ENCODE measurements at regions not wholly inside any gene's neighbourhood (a gene's known extent, or its start where the extent isn't known, plus 50 kb on each side); places are given as distances from the start of the nearest gene placed in this dataset.

DNA sequence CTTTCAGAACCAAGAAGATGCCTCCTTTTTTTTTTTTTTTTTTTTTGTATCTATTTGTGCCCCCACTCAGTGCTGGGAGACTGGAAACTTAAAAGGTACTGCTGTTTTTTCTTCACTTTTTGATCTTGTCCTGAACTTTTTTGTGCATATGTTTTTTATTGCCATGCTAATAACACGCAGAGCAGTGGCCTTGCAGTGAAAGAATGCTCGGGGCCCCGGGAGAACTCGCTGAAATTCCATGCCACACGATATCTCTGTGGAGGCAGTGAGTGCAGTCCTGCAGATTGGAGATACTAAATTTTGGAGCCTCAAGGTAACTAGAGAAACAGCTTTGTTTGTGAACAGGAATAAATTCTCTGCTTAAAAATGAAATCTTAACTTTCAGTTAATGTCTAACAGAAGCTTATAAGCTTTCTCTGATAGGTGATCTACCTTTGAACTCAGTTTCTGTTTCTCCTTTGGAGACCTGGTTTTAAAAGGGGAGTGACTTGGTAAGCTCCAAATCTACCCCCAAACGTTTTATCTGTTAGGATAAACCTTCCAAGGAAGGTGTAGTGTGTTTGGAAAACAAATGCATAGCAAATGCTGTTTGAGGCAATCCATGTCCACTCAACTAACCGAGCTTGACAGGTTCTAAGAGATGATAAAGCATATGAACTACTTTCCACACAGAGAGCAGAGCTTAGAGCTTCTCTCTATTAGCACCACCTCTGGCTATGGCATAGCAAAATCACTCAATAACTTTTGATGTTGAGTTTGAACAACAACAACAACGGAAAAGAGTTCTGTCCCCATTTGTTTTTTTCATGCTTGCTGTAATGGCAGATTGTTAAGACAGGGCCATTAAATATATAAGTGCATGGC is 113.7 kb upstream of the PLXNA2 start:
- H3K4me3 Mint-ChIP-seq = no peak overlapping the region
- H3K27ac Mint-ChIP-seq = no peak overlapping the region
- H3K27me3 Mint-ChIP-seq = peaks cover 3 to 23% (median 6%) of the 10 kb centered on the region in 5 donors
- ATAC-seq (no peak), DNase-seq (no peak)
- no peaks in the 10 kb centered on the region for H3K36me3 Mint-ChIP-seq
- H3K9me3 Mint-ChIP-seq = peaks cover 0 to 2% (median 0%) of the 10 kb centered on the region in 9 donors
- POLR2A ChIA-PET = no interaction called here
- H3K4me1 Mint-ChIP-seq = no peaks in the 10 kb centered on the region

DNA sequence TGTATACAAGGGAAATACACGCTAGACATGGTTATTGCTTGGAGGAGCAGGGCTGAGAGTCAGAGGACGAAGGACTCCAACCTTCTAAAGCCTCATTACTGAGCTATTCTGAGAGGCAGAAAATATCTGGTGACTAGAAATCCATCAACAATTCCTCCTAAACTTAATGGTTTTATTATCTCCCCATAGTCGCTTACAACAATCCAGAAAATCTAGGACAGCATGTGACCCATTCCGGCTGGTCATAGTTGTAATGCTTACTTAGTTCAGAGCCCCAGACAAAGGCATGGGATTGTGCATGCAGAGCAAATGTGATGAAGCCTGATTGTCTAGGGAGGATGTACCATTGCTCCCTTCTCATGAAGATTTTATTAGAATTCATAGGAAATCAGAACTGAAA is 114.5 kb upstream of the PLXNA2 start:
- no peak for DNase-seq
- Mint-ChIP-seq H3K4me3 (no peak overlapping the region), H3K9me3 (peaks cover 0 to 4% (median 0%) of the 10 kb centered on the region in 9 donors), H3K27me3 (peaks cover 7 to 31% (median 8%) of the 10 kb centered on the region in 5 donors), H3K36me3 (no peaks in the 10 kb centered on the region), H3K27ac (no peak overlapping the region), H3K4me1 (no peaks in the 10 kb centered on the region)
- no peak for ATAC-seq
- POLR2A ChIA-PET = no interaction called here

DNA sequence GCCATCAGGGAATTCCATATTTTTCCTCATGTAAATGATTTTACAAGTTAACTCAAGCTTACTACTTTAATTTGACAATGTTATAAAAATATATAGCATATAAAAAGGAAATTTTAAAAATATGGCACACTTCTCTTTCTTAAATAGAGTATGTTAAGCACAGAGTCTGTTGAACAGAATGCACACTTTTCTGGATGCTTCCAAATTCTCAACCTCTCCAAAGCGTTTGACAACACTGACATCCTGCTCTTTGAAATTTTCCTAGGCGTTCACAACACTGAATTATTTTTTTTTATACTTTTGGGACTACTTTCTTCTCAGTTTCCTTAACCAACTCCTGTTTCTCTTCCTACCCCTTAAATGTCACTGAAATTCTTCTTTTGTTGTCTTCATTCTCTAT is 117.8 kb upstream of the PLXNA2 start:
- H3K36me3 Mint-ChIP-seq = no peaks in the 10 kb centered on the region
- peaks cover 8 to 49% (median 13%) of the 10 kb centered on the region in 5 donors for H3K27me3 Mint-ChIP-seq
- no peak overlapping the region for H3K4me3 Mint-ChIP-seq
- no peak overlapping the region for H3K27ac Mint-ChIP-seq
- DNase-seq = no peak
- POLR2A ChIA-PET = no interaction called here
- no peak for ATAC-seq
- H3K9me3 Mint-ChIP-seq = peaks cover 0 to 4% (median 0%) of the 10 kb centered on the region in 9 donors
- H3K4me1 Mint-ChIP-seq = no peaks in the 10 kb centered on the region

DNA sequence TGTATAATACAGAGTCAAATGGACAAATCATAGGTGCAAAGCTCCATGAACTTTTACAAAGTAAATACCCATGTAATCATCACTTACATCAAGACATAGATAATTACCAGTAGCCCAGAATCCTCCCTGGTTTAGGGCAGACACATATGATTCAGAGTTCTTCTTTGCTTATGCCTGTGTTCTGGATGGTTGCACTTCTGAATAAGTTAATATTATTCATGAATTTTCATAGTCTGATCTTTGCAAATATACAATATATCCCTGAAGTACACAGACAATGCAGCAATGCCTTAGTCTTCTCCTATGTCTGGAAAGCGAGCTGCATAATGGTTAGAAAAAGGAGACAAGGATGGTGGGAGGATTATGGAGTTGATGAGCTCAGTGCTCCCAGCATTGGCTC is 122.4 kb upstream of the PLXNA2 start:
- POLR2A ChIA-PET = no interaction called here
- no peak for ATAC-seq
- Mint-ChIP-seq H3K27me3 (peaks cover 10 to 53% (median 13%) of the 10 kb centered on the region in 5 donors), H3K9me3 (peaks cover 0 to 4% (median 0%) of the 10 kb centered on the region in 9 donors), H3K4me3 (no peak overlapping the region), H3K27ac (no peak overlapping the region), H3K36me3 (no peaks in the 10 kb centered on the region), H3K4me1 (peaks cover 0 to 5% (median 0%) of the 10 kb centered on the region in 4 donors)
- DNase-seq = no peak

DNA sequence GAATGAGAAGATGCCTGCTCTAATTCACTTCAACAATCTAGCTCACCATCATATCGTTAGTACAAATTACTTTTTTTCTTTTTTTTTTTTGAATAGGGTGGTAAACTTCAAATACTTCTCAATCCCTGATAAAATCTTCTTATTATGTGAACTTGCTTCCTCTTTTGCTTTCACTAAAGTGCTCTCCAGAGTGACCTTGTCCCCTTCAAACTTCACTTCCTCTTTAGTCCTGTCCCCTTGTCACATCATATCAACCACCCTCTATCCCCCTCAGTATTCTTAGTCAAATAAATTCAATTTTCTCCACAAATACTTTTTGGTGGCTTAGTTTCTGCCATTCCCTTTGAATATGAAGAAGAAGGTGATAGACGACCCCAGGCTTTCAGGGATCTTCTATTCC is 124.9 kb upstream of the PLXNA2 start:
- Mint-ChIP-seq H3K36me3 (no peaks in the 10 kb centered on the region), H3K4me3 (no peak overlapping the region), H3K27ac (no peak overlapping the region), H3K4me1 (peaks cover 0 to 5% (median 0%) of the 10 kb centered on the region in 4 donors), H3K9me3 (no peaks in the 10 kb centered on the region), H3K27me3 (peaks cover 3 to 32% (median 7%) of the 10 kb centered on the region in 5 donors)
- ATAC-seq (no peak), DNase-seq (no peak)
- POLR2A ChIA-PET = no interaction called here

DNA sequence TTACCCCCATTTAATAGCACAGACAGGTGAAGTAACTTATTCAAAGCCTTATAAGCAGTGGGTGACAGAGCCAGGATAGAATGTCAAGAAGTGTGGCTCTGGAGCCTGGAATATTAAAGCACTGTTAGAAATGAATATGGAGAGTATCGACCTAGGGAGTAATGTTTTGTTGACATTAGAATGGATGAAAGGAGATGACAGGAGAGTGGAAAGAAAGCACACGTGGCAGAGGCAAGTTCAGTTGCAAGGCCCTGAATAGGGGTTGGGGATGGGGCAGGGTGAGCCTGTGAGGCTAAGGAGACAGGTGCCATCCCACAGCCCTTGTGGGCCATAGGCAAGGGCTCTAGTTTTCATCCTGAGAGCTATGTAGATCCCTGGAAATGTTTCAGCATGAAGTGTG is 125.5 kb upstream of the PLXNA2 start:
- POLR2A ChIA-PET = no interaction called here
- peaks cover 0 to 5% (median 0%) of the 10 kb centered on the region in 4 donors for H3K4me1 Mint-ChIP-seq

DNA sequence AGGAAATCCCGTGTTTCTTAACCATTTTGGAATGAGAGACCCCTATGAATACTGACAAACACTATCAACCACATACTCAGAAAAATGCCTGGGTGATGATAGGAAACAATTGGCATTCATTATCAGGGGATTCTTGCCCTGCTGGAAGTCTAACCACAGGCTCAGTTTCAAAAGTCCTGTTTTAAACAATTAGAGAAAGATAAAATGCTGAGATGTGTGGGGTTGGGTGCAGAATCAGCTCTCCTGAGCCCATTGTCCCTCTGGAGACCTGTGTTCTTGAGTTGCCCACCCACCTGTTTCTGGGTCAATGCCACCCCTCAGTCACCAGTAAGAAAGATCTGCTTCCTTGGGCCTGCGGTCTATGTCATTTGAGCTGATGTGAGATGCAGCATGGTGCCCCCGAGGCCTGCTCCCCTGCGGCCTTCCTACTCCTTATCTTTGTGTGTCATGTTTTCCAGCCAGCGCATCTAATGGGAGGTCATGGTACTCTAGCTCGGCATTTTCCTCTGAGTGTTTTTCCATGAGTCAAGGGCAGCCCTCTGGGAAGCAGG is 130.3 kb upstream of the PLXNA2 start:
- no peak overlapping the region for H3K4me3 Mint-ChIP-seq
- H3K9me3 Mint-ChIP-seq = no peaks in the 10 kb centered on the region
- ATAC-seq (no peak), DNase-seq (no peak)
- peak overlapping the region in 1 of 10 donors; percentile 7 for H3K27ac Mint-ChIP-seq
- no peaks in the 10 kb centered on the region for H3K4me1 Mint-ChIP-seq
- no peaks in the 10 kb centered on the region for H3K36me3 Mint-ChIP-seq
- H3K27me3 Mint-ChIP-seq = peaks cover 5 to 38% (median 14%) of the 10 kb centered on the region in 5 donors
- POLR2A ChIA-PET = no interaction called here

More for the DNA sequence above, 125.5 kb upstream of the PLXNA2 start:
- Mint-ChIP-seq H3K4me3 (no peak overlapping the region), H3K27ac (no peak overlapping the region), H3K36me3 (no peaks in the 10 kb centered on the region), H3K27me3 (peaks cover 5 to 36% (median 7%) of the 10 kb centered on the region in 5 donors), H3K9me3 (no peaks in the 10 kb centered on the region)
- ATAC-seq (no peak), DNase-seq (no peak)

DNA sequence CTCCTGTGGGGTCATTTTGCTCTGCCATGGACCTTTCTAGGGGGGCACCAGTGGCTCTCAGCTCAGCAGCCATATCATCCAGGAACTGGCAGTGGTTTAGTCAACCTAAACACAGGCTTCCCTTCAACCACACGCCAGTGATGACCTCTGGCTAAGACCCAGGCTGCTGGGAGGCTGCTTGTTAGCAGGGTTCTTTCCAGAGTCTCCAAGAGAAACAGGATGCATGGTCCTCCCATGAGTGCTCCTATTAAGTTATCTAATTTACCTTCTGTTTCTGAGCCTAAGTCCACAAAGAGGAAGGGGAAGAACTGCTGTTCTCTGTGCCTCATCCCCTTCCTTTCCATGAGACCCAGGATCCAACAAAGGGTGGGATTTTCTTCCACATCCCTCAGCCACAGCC is 137.3 kb upstream of the PLXNA2 start:
- H3K36me3 Mint-ChIP-seq = no peaks in the 10 kb centered on the region
- H3K9me3 Mint-ChIP-seq = peaks cover 0 to 5% (median 0%) of the 10 kb centered on the region in 9 donors
- DNase-seq (no peak), ATAC-seq (no peak)
- no peaks in the 10 kb centered on the region for H3K4me1 Mint-ChIP-seq
- POLR2A ChIA-PET = no interaction called here
- no peak overlapping the region for H3K4me3 Mint-ChIP-seq
- H3K27ac Mint-ChIP-seq = no peak overlapping the region
- H3K27me3 Mint-ChIP-seq = peaks cover 3 to 27% (median 8%) of the 10 kb centered on the region in 5 donors

DNA sequence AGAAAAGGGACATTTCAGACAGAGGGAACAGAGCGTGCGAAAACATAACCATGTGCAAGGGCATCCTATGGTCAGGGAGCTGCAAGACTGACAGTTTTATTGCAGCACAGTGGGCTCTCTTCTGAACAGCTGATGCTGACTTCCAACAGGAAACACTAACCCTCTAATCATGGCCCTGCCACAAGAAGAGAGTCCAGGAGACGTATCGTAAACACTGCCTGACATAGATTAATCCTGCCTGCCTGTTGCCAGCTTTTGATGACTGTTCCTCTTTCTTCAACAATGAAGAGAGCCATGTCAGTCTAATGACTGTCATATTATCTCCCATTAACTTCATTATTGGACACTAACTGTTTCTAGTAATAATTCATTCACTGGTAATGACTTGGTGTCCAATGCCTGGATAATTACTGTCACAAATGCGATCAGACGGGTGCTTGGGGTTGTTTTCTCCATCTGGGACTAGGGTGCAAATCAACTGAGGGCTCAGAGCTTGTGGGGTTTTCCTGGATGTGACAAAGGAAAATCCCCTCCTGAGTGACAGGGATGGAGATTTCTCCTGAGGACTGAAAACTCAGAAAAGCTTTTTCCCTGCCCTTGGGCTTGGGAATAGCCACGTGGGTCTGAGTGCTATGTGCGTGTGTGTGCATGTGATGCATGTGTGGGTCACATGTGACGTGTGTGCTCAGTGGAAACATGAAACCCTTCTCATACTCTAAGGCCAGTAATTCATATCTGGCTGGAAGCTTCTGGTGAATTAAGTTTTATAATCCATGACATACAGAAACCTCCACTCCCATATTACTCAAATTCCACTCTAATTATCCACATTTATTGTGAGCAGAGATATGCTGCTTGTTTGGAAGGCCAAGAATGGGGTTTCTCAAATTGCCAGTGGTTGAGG is 144.0 kb upstream of the PLXNA2 start:
- H3K4me1 Mint-ChIP-seq = no peaks in the 10 kb centered on the region
- H3K27me3 Mint-ChIP-seq = peaks cover 6 to 33% (median 11%) of the 10 kb centered on the region in 5 donors
- no peaks in the 10 kb centered on the region for H3K36me3 Mint-ChIP-seq

DNA sequence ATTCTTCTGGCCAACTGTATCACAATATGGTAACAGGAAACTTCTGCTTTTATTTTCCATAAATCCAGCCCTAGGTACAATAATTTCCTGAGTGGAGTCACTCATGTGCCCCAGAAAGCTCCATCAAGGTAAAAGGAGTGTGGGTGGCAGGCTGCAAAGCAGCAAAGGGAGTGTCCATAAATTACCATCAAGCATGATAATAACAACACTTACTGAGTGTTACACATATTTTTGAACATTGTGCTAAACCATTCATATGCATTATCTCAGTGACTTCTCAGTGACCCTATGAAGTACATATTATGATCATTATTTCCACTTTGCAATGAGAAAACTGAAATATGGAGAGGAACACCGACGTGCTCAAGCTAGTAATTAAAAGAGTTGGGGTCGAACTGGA is 149.2 kb upstream of the PLXNA2 start:
- POLR2A ChIA-PET = no interaction called here
- Mint-ChIP-seq H3K27ac (no peak overlapping the region), H3K27me3 (peaks cover 8 to 45% (median 15%) of the 10 kb centered on the region in 5 donors), H3K9me3 (peaks cover 0 to 4% (median 0%) of the 10 kb centered on the region in 9 donors), H3K36me3 (no peaks in the 10 kb centered on the region), H3K4me1 (no peaks in the 10 kb centered on the region), H3K4me3 (no peak overlapping the region)
- ATAC-seq = no peak
- no peak for DNase-seq

More for the DNA sequence above, 144.0 kb upstream of the PLXNA2 start:
- Mint-ChIP-seq H3K9me3 (peaks cover 0 to 5% (median 0%) of the 10 kb centered on the region in 9 donors), H3K4me3 (no peak overlapping the region), H3K27ac (no peak overlapping the region)
- no peak for ATAC-seq
- no peak for DNase-seq
- POLR2A ChIA-PET = no interaction called here

DNA sequence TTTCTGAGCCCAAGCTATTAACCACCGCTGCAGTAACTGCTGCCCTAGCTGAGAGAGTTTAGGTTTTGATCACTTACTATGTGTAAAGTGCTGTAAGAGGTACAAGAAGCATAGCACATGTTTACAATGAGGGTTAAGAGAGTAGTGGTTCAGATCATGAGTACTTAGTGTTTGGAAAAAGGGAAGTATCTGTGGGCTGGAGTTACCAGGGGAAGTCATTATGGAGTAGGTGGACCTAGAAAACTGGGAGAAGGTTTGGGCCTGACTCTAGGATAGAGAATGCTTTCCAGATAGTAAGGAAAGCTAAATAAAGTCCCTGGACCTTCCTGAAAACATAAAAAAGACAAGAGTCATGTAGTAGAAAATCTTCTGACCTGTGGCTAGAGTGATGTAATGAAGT is 149.6 kb upstream of the PLXNA2 start:
- H3K4me1 Mint-ChIP-seq = no peaks in the 10 kb centered on the region
- peaks cover 9 to 42% (median 15%) of the 10 kb centered on the region in 5 donors for H3K27me3 Mint-ChIP-seq
- ATAC-seq = no peak
- no peak overlapping the region for H3K27ac Mint-ChIP-seq
- POLR2A ChIA-PET = no interaction called here
- peaks cover 0 to 4% (median 0%) of the 10 kb centered on the region in 9 donors for H3K9me3 Mint-ChIP-seq
- no peaks in the 10 kb centered on the region for H3K36me3 Mint-ChIP-seq
- H3K4me3 Mint-ChIP-seq = no peak overlapping the region
- no peak for DNase-seq

DNA sequence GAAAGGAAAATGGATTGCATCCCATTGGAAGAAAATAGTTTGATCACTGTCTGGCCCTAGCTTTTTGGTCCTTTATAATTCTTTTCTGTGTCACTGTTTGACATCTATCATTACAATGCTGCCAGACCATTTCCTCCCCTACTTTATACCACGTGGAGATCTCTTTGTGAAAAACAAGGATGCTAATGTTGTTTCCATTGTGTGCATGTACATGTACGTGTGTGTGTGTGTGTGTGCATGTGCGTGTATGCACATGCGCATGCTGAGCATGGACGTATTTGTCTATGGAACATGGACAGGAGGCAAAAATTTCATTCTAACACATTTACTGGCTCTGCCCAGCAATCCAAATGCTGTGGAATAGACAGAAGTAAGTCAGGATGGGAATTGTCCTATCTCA is 153.1 kb upstream of the PLXNA2 start:
- no peak for ATAC-seq
- H3K4me1 Mint-ChIP-seq = no peaks in the 10 kb centered on the region
- H3K4me3 Mint-ChIP-seq = no peak overlapping the region
- H3K9me3 Mint-ChIP-seq = peaks cover 0 to 4% (median 0%) of the 10 kb centered on the region in 9 donors
- H3K27ac Mint-ChIP-seq = no peak overlapping the region
- peaks cover 1 to 30% (median 8%) of the 10 kb centered on the region in 5 donors for H3K27me3 Mint-ChIP-seq
- POLR2A ChIA-PET = no interaction called here
- DNase-seq = no peak
- no peaks in the 10 kb centered on the region for H3K36me3 Mint-ChIP-seq

DNA sequence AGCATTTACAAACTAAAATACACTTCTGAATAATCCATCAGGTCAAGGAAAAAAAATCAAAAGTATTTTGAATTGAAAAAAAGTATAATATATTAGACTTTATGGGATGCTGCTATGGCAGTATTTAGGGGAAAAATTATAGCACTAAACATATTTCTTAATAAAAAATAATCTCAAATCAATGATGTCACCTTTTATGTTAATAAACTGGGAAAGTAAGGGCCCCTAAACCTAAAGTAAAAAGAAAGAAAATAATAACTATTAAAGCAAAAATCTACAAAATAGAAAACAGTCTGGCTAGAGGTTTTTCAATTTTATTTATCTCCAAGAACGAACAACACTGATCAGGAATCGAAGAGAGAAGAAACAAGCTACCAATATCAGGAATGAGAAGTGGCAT is 160.8 kb upstream of the PLXNA2 start:
- H3K27me3 Mint-ChIP-seq = peaks cover 3 to 21% (median 11%) of the 10 kb centered on the region in 5 donors
- no peaks in the 10 kb centered on the region for H3K36me3 Mint-ChIP-seq
- H3K27ac Mint-ChIP-seq = no peak overlapping the region
- ATAC-seq (no peak), DNase-seq (no peak)
- H3K9me3 Mint-ChIP-seq = no peaks in the 10 kb centered on the region
- no peak overlapping the region for H3K4me3 Mint-ChIP-seq
- no peaks in the 10 kb centered on the region for H3K4me1 Mint-ChIP-seq
- POLR2A ChIA-PET = no interaction called here

Data from naive thymus-derived CD8-positive, alpha-beta T cell (primary cell).